NB4 (cell line): ENCODE measurements at regions not wholly inside any gene's neighbourhood (a gene's known extent, or its start where the extent isn't known, plus 50 kb on each side); places are given as distances from the start of the nearest gene placed in this dataset.

ENCODE experiments used
- MYC ChIP-seq: IDR thresholded peaks from 2 replicates; pipeline ENCODE4 v1.6.1; 2011; ENCODE audit warnings: low read depth, low read length
- POLR2A ChIP-seq: IDR thresholded peaks from 2 replicates; pipeline ENCODE4 v1.6.1; 2011; ENCODE audit warnings: mild to moderate bottlenecking; ENCODE audit not compliant: insufficient read length; ENCODE audit errors: extremely low read depth
- TF ChIP-seq, protein P1 (sequence below): IDR thresholded peaks from one replicate; pipeline ENCODE4 v1.5.1; 2012; ENCODE audit warnings: low read depth, low read length

DNA sequence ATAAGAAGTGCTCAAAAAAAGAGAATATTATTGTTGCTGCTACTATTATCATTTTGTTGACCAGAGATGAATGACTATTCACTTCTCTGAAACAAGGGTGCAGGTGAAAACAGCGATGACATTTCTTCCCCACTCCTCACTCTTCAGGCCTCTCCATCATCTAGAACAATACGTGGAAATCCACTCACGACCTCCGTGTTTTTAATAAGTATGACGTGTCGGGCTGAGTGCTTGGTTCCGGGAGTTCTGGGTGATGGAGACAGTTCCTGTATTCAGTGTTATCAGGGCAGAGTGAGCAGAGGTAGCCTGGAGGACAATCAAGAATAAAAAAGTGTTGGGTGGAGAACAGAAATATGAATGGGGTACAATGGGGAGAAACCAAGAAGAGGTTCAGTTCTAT lies 130.0 kb upstream of the ZNF217 start:
- TF ChIP-seq, protein P1, sequence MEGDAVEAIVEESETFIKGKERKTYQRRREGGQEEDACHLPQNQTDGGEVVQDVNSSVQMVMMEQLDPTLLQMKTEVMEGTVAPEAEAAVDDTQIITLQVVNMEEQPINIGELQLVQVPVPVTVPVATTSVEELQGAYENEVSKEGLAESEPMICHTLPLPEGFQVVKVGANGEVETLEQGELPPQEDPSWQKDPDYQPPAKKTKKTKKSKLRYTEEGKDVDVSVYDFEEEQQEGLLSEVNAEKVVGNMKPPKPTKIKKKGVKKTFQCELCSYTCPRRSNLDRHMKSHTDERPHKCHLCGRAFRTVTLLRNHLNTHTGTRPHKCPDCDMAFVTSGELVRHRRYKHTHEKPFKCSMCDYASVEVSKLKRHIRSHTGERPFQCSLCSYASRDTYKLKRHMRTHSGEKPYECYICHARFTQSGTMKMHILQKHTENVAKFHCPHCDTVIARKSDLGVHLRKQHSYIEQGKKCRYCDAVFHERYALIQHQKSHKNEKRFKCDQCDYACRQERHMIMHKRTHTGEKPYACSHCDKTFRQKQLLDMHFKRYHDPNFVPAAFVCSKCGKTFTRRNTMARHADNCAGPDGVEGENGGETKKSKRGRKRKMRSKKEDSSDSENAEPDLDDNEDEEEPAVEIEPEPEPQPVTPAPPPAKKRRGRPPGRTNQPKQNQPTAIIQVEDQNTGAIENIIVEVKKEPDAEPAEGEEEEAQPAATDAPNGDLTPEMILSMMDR, result no peak
- no peak for TF ChIP-seq POLR2A
- no peak for TF ChIP-seq MYC
